ENCODE measurements at regions not wholly inside any gene's neighbourhood (a gene's known extent, or its start where the extent isn't known, plus 50 kb on each side); places are given as distances from the start of the nearest gene placed in this dataset.
A peak's percentile ranks its signal among the peaks of the same experiment; 100 is the strongest.

DNA sequence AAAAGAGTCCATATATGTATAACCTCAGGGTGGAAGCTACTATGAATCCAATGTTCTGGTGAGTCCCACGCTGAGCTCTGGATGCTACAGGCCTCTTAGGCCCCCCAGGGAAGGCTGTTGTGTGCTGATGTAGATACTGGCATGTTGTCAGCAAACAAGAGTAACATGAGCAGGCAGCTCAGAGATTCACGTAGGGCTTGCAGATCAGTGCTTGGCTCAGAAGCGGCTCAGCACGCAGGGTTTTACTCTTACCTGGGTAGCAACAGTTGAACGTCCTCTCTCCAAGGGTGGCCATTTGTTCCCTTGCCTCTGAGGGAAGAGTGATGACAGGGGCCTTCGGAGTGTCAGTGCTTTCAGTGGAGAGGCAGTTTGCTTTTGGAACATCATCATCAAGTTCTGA is 93.4 kb downstream of the ZFP64 start:
- Mint-ChIP-seq H3K36me3 (no peaks in the 10 kb centered on the region), H3K27ac (no peak overlapping the region)
- CTCF ChIA-PET: no interaction called here

GRCh38 chr20:52096117-52096516 is 95.5 kb downstream of the ZFP64 start:
- no peak for DNase-seq
- no peaks in the 10 kb centered on the region for H3K36me3 Mint-ChIP-seq
- CTCF ChIA-PET: no interaction called here
- H3K27me3 Mint-ChIP-seq: no peaks in the 10 kb centered on the region
- H3K27ac Mint-ChIP-seq: no peak overlapping the region
- H3K9me3 Mint-ChIP-seq: no peaks in the 10 kb centered on the region
- H3K4me1 Mint-ChIP-seq: no peaks in the 10 kb centered on the region
- no peak overlapping the region for H3K4me3 Mint-ChIP-seq

More for the DNA sequence above, 93.4 kb downstream of the ZFP64 start:
- Mint-ChIP-seq H3K27me3 (peaks cover 7% of the 10 kb centered on the region), H3K4me1 (peaks cover 4% of the 10 kb centered on the region), H3K4me3 (no peak overlapping the region), H3K9me3 (no peaks in the 10 kb centered on the region)
- no peak for DNase-seq

DNA sequence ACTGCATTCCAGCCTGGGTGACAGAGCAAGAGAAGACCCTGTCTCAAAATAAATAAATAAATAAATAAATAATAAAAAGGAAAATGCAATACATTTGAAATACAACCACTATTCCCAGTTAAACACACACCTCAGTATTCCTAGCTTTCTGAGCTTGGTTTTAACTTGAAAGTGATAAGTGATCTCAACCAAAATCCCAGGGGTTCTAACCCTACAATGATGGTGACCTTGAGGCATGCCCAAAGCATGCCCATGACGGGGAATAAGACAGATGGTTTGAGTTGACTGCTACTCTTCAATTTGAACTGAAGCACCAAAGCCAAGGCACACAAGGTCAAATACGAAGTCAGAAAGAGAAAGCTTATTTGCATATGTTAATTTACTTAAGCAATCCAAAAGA is 96.9 kb downstream of the ZFP64 start:
- CTCF ChIA-PET: interaction anchor here (1.0 to 1.2 kb wide), 3 partner anchors 11 to 34 kb away, joined by 3 to 4 read pairs (median 4); no protein-coding TSS in a partner anchor
- no peaks in the 10 kb centered on the region for H3K4me1 Mint-ChIP-seq

DNA sequence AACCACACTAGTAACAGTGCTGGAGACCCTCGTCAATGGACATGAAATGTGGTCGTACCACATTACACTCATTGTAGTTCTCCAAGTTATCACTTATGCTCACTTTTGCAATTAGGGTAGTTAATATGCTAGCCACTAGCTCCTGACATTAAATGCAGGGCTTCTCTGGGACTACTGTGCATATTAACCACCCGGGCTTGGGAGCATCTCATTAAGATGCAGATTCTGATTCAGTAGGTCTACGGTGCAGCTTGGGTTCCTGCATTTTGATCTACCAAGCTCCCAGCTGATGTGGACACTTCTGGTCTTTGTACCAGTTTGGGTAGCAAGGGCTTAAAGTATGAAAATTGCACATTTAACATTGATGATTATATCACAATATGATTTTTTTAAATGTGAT is 98.0 kb downstream of the ZFP64 start:
- Mint-ChIP-seq H3K36me3 (peaks cover 3% of the 10 kb centered on the region), H3K27me3 (no peaks in the 10 kb centered on the region), H3K9me3 (peaks cover 4% of the 10 kb centered on the region), H3K4me1 (no peaks in the 10 kb centered on the region), H3K4me3 (no peak overlapping the region), H3K27ac (no peak overlapping the region)
- CTCF ChIA-PET: interaction anchor here (1.0 to 1.2 kb wide), 2 partner anchors 17 to 35 kb away, joined by 3 to 4 read pairs; no protein-coding TSS in a partner anchor
- no peak for DNase-seq

More for the DNA sequence above, 96.9 kb downstream of the ZFP64 start:
- no peaks in the 10 kb centered on the region for H3K36me3 Mint-ChIP-seq
- no peak for DNase-seq
- no peak overlapping the region for H3K27ac Mint-ChIP-seq
- no peaks in the 10 kb centered on the region for H3K27me3 Mint-ChIP-seq
- H3K9me3 Mint-ChIP-seq: no peaks in the 10 kb centered on the region
- H3K4me3 Mint-ChIP-seq: no peak overlapping the region

- Mint-ChIP-seq H3K4me1 (no peaks in the 10 kb centered on the region), H3K4me3 (no peak overlapping the region), H3K27ac (no peak overlapping the region), H3K36me3 (peaks cover 14% of the 10 kb centered on the region), H3K9me3 (peaks cover 20% of the 10 kb centered on the region), H3K27me3 (no peaks in the 10 kb centered on the region)
- DNase-seq: no peak
- CTCF ChIA-PET: interaction anchor here (0.7 to 1.0 kb wide), 2 partner anchors 8 to 49 kb away, joined by 3 to 4 read pairs; no protein-coding TSS in a partner anchor
These were observed 101.5 kb downstream of the ZFP64 start for GRCh38 chr20:52090035-52090434.

- Mint-ChIP-seq H3K9me3 (peaks cover 20% of the 10 kb centered on the region), H3K27me3 (no peaks in the 10 kb centered on the region), H3K4me3 (no peak overlapping the region), H3K27ac (no peak overlapping the region), H3K4me1 (peaks cover 2% of the 10 kb centered on the region), H3K36me3 (peaks cover 14% of the 10 kb centered on the region)
- no peak for DNase-seq
- CTCF ChIA-PET: interaction anchor here (0.7 kb wide), 1 partner anchor 41 kb away, joined by 3 read pairs; no protein-coding TSS in a partner anchor
These were observed 104.1 kb downstream of the ZFP64 start for GRCh38 chr20:52087471-52087870.

- Mint-ChIP-seq H3K27me3 (no peaks in the 10 kb centered on the region), H3K4me1 (peaks cover 2% of the 10 kb centered on the region), H3K36me3 (peaks cover 14% of the 10 kb centered on the region), H3K27ac (no peak overlapping the region), H3K4me3 (no peak overlapping the region), H3K9me3 (peaks cover 20% of the 10 kb centered on the region)
- DNase-seq: no peak
- CTCF ChIA-PET: interaction anchor here (0.7 kb wide), 1 partner anchor 42 kb away, joined by 3 read pairs; no protein-coding TSS in a partner anchor
These were observed 104.7 kb downstream of the ZFP64 start for GRCh38 chr20:52086878-52087277.

DNA sequence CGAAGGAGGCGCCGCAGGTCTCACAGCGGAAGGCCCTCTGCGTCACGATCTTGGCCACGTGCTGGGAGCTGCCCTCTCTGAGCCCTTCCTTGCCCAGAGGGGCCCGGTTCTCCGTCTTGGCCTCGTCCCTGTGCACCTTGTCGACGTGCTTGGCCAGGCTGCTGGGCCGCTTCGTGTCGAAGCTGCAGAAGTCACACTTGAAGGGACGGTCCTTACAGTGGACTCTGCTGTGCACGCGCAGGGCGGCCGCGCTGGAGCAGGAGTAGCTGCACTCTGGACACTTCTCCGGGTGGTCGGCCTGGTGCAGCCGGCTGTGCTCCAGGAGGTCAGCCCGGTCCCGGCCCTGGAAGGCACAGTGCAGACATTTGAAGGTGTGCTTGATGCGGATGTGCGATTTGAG is 106.9 kb downstream of the ZFP64 start:
- H3K36me3 Mint-ChIP-seq: peaks cover 14% of the 10 kb centered on the region
- no peaks in the 10 kb centered on the region for H3K27me3 Mint-ChIP-seq
- peaks cover 20% of the 10 kb centered on the region for H3K9me3 Mint-ChIP-seq
- CTCF ChIA-PET: interaction anchor here (1.0 to 1.8 kb wide), 3 partner anchors 10 to 386 kb away, joined by 3 to 5 read pairs (median 4); no protein-coding TSS in a partner anchor
- H3K27ac Mint-ChIP-seq: no peak overlapping the region
- peaks cover 2% of the 10 kb centered on the region for H3K4me1 Mint-ChIP-seq
- no peak overlapping the region for H3K4me3 Mint-ChIP-seq
- no peak for DNase-seq

GRCh38 chr20:52083627-52084232 is 107.8 kb downstream of the ZFP64 start:
- Mint-ChIP-seq H3K4me1 (peaks cover 2% of the 10 kb centered on the region), H3K4me3 (no peak overlapping the region), H3K27me3 (no peaks in the 10 kb centered on the region), H3K27ac (no peak overlapping the region), H3K36me3 (peaks cover 11% of the 10 kb centered on the region), H3K9me3 (peaks cover 17% of the 10 kb centered on the region)
- CTCF ChIA-PET: interaction anchor here (0.7 to 1.8 kb wide), 6 partner anchors 11 to 446 kb away, joined by 3 to 5 read pairs (median 4); partner anchors contain the start of gene SALL4
- peak; percentile 65 for DNase-seq

GRCh38 chr20:52082612-52083011 is 109.0 kb downstream of the ZFP64 start:
- Mint-ChIP-seq H3K4me1 (peaks cover 2% of the 10 kb centered on the region), H3K36me3 (peaks cover 6% of the 10 kb centered on the region), H3K9me3 (peaks cover 12% of the 10 kb centered on the region), H3K27me3 (no peaks in the 10 kb centered on the region), H3K27ac (no peak overlapping the region), H3K4me3 (no peak overlapping the region)
- CTCF ChIA-PET: interaction anchor here (0.8 to 2.2 kb wide), 6 partner anchors 12 to 443 kb away, joined by 3 to 15 read pairs (median 4); no protein-coding TSS in a partner anchor
- DNase-seq: no peak

DNA sequence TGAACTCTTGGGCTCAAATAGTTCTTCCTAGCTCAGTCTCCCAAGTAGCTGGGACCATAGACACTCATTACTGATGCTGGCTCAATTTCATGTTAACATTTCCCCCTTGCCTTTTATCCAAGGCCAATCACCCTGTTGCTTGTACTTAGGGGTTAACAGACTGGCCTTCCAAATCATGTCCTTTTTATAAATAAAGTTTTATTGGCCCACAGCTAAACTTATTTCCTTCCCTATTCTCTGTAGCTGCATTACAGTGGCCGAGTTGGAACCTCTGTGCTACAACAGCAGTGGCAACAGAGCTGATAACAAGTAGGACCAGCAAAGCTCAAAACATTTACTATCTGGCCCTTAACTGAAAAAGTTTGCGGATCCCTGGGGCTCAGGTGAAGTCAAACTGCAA is 109.8 kb downstream of the ZFP64 start:
- no peak overlapping the region for H3K4me3 Mint-ChIP-seq
- no peak for DNase-seq
- H3K9me3 Mint-ChIP-seq: peaks cover 4% of the 10 kb centered on the region
- H3K27me3 Mint-ChIP-seq: no peaks in the 10 kb centered on the region
- H3K27ac Mint-ChIP-seq: no peak overlapping the region
- CTCF ChIA-PET: interaction anchor here (0.8 to 2.2 kb wide), 5 partner anchors 8 to 437 kb away, joined by 3 to 15 read pairs (median 4); no protein-coding TSS in a partner anchor
- no peaks in the 10 kb centered on the region for H3K36me3 Mint-ChIP-seq
- peaks cover 2% of the 10 kb centered on the region for H3K4me1 Mint-ChIP-seq

DNA sequence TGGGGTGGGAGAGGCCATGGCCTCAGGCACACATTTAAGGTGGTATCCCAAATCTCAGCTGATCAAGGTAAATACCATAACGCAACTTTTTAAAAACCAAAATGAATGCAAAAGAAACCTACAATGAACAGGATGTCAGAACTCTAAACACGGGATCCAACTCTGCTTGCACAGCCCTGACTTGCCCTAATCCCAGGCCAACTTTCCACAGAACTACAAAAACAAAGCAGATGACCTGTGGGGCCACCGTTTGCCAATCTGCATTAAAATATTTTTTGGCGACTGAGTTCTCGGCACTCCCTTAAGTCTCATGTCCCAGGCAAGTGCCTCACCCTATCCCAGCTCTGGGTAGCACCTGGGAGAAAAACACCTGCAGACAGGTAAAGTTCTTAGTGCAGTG is 110.5 kb downstream of the ZFP64 start:
- Mint-ChIP-seq H3K9me3 (no peaks in the 10 kb centered on the region), H3K4me1 (peaks cover 2% of the 10 kb centered on the region), H3K27me3 (no peaks in the 10 kb centered on the region), H3K4me3 (no peak overlapping the region), H3K27ac (no peak overlapping the region), H3K36me3 (no peaks in the 10 kb centered on the region)
- CTCF ChIA-PET: interaction anchor here (1.4 to 2.2 kb wide), 2 partner anchors 281 to 380 kb away, joined by 7 to 15 read pairs; no protein-coding TSS in a partner anchor
- no peak for DNase-seq

DNA sequence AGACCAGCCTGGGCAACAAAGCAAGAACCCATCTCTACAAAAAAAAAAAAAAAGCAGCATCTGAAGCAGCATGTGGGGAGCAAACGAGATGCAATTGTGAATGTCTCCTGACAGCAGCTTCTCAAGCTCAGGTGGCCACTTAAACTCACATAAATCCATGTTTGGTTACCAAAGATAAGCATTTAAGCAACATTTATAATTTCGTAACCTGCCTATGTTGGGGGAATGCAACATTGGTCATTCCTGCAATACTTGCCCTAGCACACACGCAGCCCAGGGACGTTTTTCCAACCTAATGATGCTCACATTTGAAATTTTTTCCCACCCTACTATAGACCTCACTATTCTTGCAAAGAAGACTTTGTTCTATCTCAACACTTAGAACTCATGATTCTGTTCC is 113.3 kb downstream of the ZFP64 start:
- H3K4me3 Mint-ChIP-seq: no peak overlapping the region
- no peaks in the 10 kb centered on the region for H3K36me3 Mint-ChIP-seq
- DNase-seq: no peak
- H3K27ac Mint-ChIP-seq: no peak overlapping the region
- no peaks in the 10 kb centered on the region for H3K9me3 Mint-ChIP-seq
- no peaks in the 10 kb centered on the region for H3K27me3 Mint-ChIP-seq
- peaks cover 2% of the 10 kb centered on the region for H3K4me1 Mint-ChIP-seq
- CTCF ChIA-PET: no interaction called here

DNA sequence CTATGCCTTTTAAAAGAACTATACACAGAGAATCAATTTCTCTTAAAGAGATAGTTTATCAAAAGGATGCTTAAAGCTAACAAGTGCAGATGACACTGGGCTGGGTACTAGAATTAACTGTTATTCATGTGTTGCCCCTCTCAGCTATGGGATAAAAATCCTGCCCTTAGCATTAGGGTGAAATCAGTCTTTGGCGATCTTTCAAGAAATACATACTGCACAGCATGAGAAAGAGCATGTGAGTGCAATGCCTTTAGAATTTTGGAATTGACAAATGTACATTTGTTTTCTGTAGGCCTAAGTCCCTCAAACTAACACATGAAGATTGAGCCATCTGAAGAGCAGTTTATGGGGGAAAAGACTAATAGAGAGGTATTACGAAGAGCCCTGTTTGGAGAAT is 115.4 kb downstream of the ZFP64 start:
- H3K36me3 Mint-ChIP-seq: no peaks in the 10 kb centered on the region
- no peak for DNase-seq
- H3K27ac Mint-ChIP-seq: no peak overlapping the region
- no peaks in the 10 kb centered on the region for H3K27me3 Mint-ChIP-seq
- CTCF ChIA-PET: no interaction called here
- H3K4me3 Mint-ChIP-seq: no peak overlapping the region
- no peaks in the 10 kb centered on the region for H3K9me3 Mint-ChIP-seq
- no peaks in the 10 kb centered on the region for H3K4me1 Mint-ChIP-seq

DNA sequence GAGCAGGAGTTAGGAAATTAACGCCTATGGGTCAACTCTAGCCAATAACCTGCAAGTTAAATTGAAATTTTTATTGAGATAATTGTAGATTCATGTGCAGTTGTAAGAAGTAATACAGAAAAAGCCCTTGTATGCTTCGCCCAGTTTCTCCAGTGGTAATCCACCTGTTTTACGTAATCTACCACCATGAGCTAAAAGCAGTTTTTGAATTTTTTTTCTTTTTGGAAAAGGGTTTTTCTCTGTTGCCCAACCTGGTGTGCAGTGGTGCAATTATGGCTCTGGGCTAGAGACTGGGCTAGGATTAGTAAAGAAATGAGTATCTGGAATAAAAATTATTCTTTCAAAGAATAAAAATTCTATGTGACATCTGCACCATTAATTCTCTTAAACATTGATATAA is 116.2 kb downstream of the ZFP64 start:
- DNase-seq: no peak
- no peaks in the 10 kb centered on the region for H3K27me3 Mint-ChIP-seq
- no peaks in the 10 kb centered on the region for H3K9me3 Mint-ChIP-seq
- no peaks in the 10 kb centered on the region for H3K36me3 Mint-ChIP-seq
- CTCF ChIA-PET: no interaction called here
- H3K27ac Mint-ChIP-seq: no peak overlapping the region
- H3K4me1 Mint-ChIP-seq: no peaks in the 10 kb centered on the region
- H3K4me3 Mint-ChIP-seq: no peak overlapping the region
